SK-N-SH (cell line): ENCODE measurements at regions not wholly inside any gene's neighbourhood (a gene's known extent, or its start where the extent isn't known, plus 50 kb on each side); places are given as distances from the start of the nearest gene placed in this dataset.

ENCODE experiments used
- CTCF ChIA-PET: fragments of 300-600, 350-600 bp; formaldehyde crosslinking; extraction: SDS; loops from one replicate; lab custom pipeline; 2021; lab: Yijun Ruan, JAX
- POLR2A ChIA-PET: fragments of 350-600 bp; sonication (Branson Sonifier 250); formaldehyde crosslinking; extraction: SDS; loops from one replicate; lab custom pipeline; 2020; ENCODE audit warnings: antibody characterized with exemption, inconsistent platforms; lab: Yijun Ruan, JAX
- DNase-seq: peaks from one replicate; pipeline ENCODE4 v3.0.0; 2012
- H2AFZ ChIP-seq: fragments of 200-600 bp; sonication (generic); 2 replicates; pipeline ENCODE4 v1.8.1; 2016; ENCODE audit warnings: antibody characterized with exemption, mild to moderate bottlenecking, low read depth
- H3F3A ChIP-seq: fragments of 200-600 bp; sonication (generic); replicated peaks from 2 replicates; pipeline ENCODE3; 2016; ENCODE audit warnings: antibody characterized with exemption, mild to moderate bottlenecking; ENCODE audit not compliant: insufficient read depth
- H3K27ac ChIP-seq, 2 experiments: fragments of 200-500 bp in 1 of 2; fragments of 200-600 bp in 1 of 2; sonication (Bioruptor generic) in 1 of 2; sonication (generic), shearing (Covaris generic) in 1 of 2; 2 replicates each; pipeline versions ENCODE4 v1.5.1 to v1.6.1; 2014 to 2016; ENCODE audit warnings: low read depth in 2 of 2, inconsistent platforms in 1 of 2, low read length in 1 of 2, mild to moderate bottlenecking in 1 of 2, mixed read lengths in 1 of 2
- H3K27me3 ChIP-seq: fragments of 200-600 bp; sonication (generic), shearing (Covaris generic); 2 replicates; pipeline ENCODE4 v1.6.1; 2016; ENCODE audit warnings: mixed run types; ENCODE audit not compliant: insufficient read depth
- H3K36me3 ChIP-seq, 2 experiments: fragments of 200-500 bp in 1 of 2; fragments of 200-600 bp in 1 of 2; sonication (Bioruptor generic) in 1 of 2; sonication (generic) in 1 of 2; replicated peaks in 1 of 2; 2 replicates each; pipeline versions ENCODE3 to v1.5.1; 2014 to 2016; ENCODE audit warnings: low read length in 1 of 2, mild to moderate bottlenecking in 1 of 2; ENCODE audit not compliant: insufficient read depth in 2 of 2, control insufficient read depth in 1 of 2
- H3K4me1 ChIP-seq, 2 experiments: fragments of 200-500 bp in 1 of 2; fragments of 200-600 bp in 1 of 2; sonication (Bioruptor generic) in 1 of 2; sonication (generic), shearing (Covaris generic) in 1 of 2; 2 replicates each; pipeline versions ENCODE4 v1.5.1 to v1.6.1; 2014 to 2016; ENCODE audit warnings: low read depth in 1 of 2, low read length in 1 of 2, mixed run types in 1 of 2; ENCODE audit not compliant: insufficient read depth in 2 of 2, control insufficient read depth in 1 of 2
- H3K4me2 ChIP-seq: fragments of 200-600 bp; sonication (generic), shearing (Covaris generic); 2 replicates; pipeline ENCODE4 v1.6.1; 2017; ENCODE audit warnings: mixed run types
- H3K4me3 ChIP-seq, 2 experiments: fragments of 200-500 bp in 1 of 2; fragments of 200-600 bp in 1 of 2; sonication (Bioruptor generic) in 1 of 2; sonication (generic), shearing (Covaris generic) in 1 of 2; 2 replicates each; pipeline versions ENCODE4 v1.5.1 to v1.8.1; 2014 to 2016; ENCODE audit warnings: low read depth in 2 of 2, inconsistent platforms in 1 of 2, low read length in 1 of 2, mild to moderate bottlenecking in 1 of 2, mixed read lengths in 1 of 2, moderate library complexity in 1 of 2
- H3K79me2 ChIP-seq: fragments of 200-600 bp; sonication (generic); 2 replicates; pipeline ENCODE4 v1.8.1; 2017; ENCODE audit warnings: mild to moderate bottlenecking; ENCODE audit not compliant: insufficient read depth
- H3K9ac ChIP-seq: fragments of 200-600 bp; sonication (generic); 2 replicates; pipeline ENCODE4 v1.6.1; 2017; ENCODE audit warnings: mixed run types
- H3K9me2 ChIP-seq: fragments of 200-600 bp; sonication (generic); 2 replicates; pipeline ENCODE4 v1.6.1; 2017; ENCODE audit warnings: mixed run types
- H3K9me3 ChIP-seq: fragments of 200-600 bp; sonication (generic); 2 replicates; pipeline ENCODE4 v1.6.1; 2017; ENCODE audit warnings: mixed run types, mild to moderate bottlenecking, moderate library complexity
- H4K20me1 ChIP-seq: fragments of 200-600 bp; sonication (generic); 2 replicates; pipeline ENCODE4 v1.6.1; 2017; ENCODE audit warnings: mild to moderate bottlenecking, mixed run types; ENCODE audit not compliant: insufficient read depth
- ELF1 ChIP-seq: IDR thresholded peaks from 2 replicates; pipeline ENCODE4 v1.4.0; 2012
- EP300 ChIP-seq, 2 experiments: IDR thresholded peaks; 2 replicates each; pipeline versions ENCODE4 v1.4.0 to v1.6.1; 2012; ENCODE audit warnings: borderline replicate concordance in 1 of 2, low read depth in 1 of 2, low read length in 1 of 2
- EZH2phosphoT487 ChIP-seq: fragments of 200-600 bp; sonication (generic); IDR thresholded peaks from 2 replicates; pipeline ENCODE4 v1.6.1; 2017; ENCODE audit warnings: low read depth, mixed run types, mild to moderate bottlenecking, antibody characterized with exemption, moderate library complexity, borderline replicate concordance
- FOSL2 ChIP-seq: IDR thresholded peaks from 2 replicates; pipeline ENCODE4 v1.4.0; 2012; ENCODE audit warnings: low read depth, mild to moderate bottlenecking, moderate library complexity, borderline replicate concordance
- FOXM1 ChIP-seq: IDR thresholded peaks from 2 replicates; pipeline ENCODE4 v1.4.0; 2012; ENCODE audit warnings: low read depth, mild to moderate bottlenecking
- GABPA ChIP-seq: IDR thresholded peaks from 2 replicates; pipeline ENCODE4 v1.4.0; 2012; ENCODE audit warnings: low read depth, mild to moderate bottlenecking
- GATA2 ChIP-seq: sonication (generic); formaldehyde crosslinking; IDR thresholded peaks from 2 replicates; pipeline ENCODE4 v1.5.0; 2020; ENCODE audit warnings: mild to moderate bottlenecking, missing genetic modification reagents
- MEF2A ChIP-seq: IDR thresholded peaks from 2 replicates; pipeline ENCODE4 v1.4.0; 2012; ENCODE audit warnings: low read depth, borderline replicate concordance
- POLR2AphosphoS5 ChIP-seq: IDR thresholded peaks from 2 replicates; pipeline ENCODE4 v1.6.1; 2012; ENCODE audit warnings: low read depth, low read length
- RCOR1 ChIP-seq: fragments of 150-350 bp; IDR thresholded peaks from 2 replicates; pipeline ENCODE4 v1.6.1; 2017; ENCODE audit warnings: antibody characterized with exemption, low read length
- RXRA ChIP-seq: IDR thresholded peaks from 2 replicates; pipeline ENCODE4 v1.4.0; 2012; ENCODE audit warnings: low read depth, mild to moderate bottlenecking, borderline replicate concordance
- TAF1 ChIP-seq: IDR thresholded peaks from 2 replicates; pipeline ENCODE4 v1.6.1; 2012; ENCODE audit warnings: low read depth, mild to moderate bottlenecking, low read length, moderate library complexity, borderline replicate concordance
- TCF12 ChIP-seq: IDR thresholded peaks from 2 replicates; pipeline ENCODE4 v1.4.0; 2012
- YY1 ChIP-seq: IDR thresholded peaks from 2 replicates; pipeline ENCODE4 v1.4.0; 2012; ENCODE audit warnings: low read depth, mild to moderate bottlenecking
- WGBS: methylation state at CpG from one replicate; pipeline ENCODE4 v1.1.6; 2017; ENCODE audit warnings: low lambda C conversion rate; 5-methylcytosine and 5-hydroxymethylcytosine counted together
- TF ChIP-seq, protein P1 (sequence below): IDR thresholded peaks from 2 replicates; pipeline ENCODE4 v1.4.0; 2012; ENCODE audit warnings: low read depth
- TF ChIP-seq, protein P2 (sequence below): IDR thresholded peaks from 2 replicates; pipeline ENCODE4; 2012
- TF ChIP-seq, protein P3 (sequence below): fragments of 200-600 bp; sonication (generic); IDR thresholded peaks from 2 replicates; pipeline ENCODE4 v1.6.1; 2017; ENCODE audit warnings: antibody characterized with exemption, mild to moderate bottlenecking, moderate library complexity
- TF ChIP-seq, protein P4 (sequence below): fragments of 150-350 bp; IDR thresholded peaks from 2 replicates; pipeline ENCODE4 v1.6.1; 2016; ENCODE audit warnings: mild to moderate bottlenecking, low read depth, low read length
- TF ChIP-seq, protein P5 (sequence below): IDR thresholded peaks from 2 replicates; pipeline ENCODE4 v1.6.1; 2012; ENCODE audit warnings: mild to moderate bottlenecking, low read depth, low read length, moderate library complexity

DNA sequence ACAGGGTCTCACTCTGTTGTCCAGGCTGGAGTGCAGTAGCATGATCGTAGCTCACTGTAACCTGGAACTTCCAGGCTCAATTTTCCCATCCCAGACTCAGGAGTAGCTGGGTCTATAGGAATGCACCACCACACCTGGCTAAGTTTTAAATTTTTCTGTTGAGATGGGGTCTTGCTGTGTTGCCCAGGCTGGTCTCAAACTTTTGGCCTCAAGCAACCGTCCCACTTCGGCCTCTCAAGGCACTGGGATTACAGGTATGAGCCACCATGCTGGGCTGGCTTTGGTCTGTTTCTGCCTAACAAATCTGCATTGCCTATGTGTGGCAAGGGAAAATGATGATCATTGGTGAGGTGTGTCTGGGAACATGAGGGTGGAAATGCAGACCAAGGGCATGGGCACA, 59.3 kb upstream of the CLMP start:
- Histone ChIP-seq H3F3A (peaks cover 3% of the 10 kb centered on the region), H2AFZ (no peak overlapping the region), H3K27ac (no peak overlapping the region), H3K4me2 (no peak overlapping the region), H3K9ac (no peak overlapping the region), H4K20me1 (no peaks in the 10 kb centered on the region), H3K27me3 (no peaks in the 10 kb centered on the region), H3K4me3 (no peak overlapping the region), H3K4me1 (no peaks in the 10 kb centered on the region; a peak in 2 of 4 replicates), H3K9me3 (no peaks in the 10 kb centered on the region), H3K9me2 (no peaks in the 10 kb centered on the region), H3K36me3 (no peaks in the 10 kb centered on the region)
- POLR2A ChIA-PET: no interaction called here
- 95% methylated on average over 3 of the region's 3 CpGs for WGBS
- CTCF ChIA-PET: interaction anchor here (0.6 to 9.8 kb wide), 3 partner anchors 143 to 463 kb away, joined by 3 to 102 read pairs (median 13); no protein-coding TSS in a partner anchor
- TF ChIP-seq, protein P1, sequence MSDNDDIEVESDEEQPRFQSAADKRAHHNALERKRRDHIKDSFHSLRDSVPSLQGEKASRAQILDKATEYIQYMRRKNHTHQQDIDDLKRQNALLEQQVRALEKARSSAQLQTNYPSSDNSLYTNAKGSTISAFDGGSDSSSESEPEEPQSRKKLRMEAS: no peak
- TF ChIP-seq, protein P2, sequence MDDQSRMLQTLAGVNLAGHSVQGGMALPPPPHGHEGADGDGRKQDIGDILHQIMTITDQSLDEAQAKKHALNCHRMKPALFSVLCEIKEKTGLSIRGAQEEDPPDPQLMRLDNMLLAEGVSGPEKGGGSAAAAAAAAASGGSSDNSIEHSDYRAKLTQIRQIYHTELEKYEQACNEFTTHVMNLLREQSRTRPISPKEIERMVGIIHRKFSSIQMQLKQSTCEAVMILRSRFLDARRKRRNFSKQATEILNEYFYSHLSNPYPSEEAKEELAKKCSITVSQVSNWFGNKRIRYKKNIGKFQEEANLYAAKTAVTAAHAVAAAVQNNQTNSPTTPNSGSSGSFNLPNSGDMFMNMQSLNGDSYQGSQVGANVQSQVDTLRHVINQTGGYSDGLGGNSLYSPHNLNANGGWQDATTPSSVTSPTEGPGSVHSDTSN: no peak
- TF ChIP-seq TCF12 (no peak), TAF1 (no peak), EP300 (IDR thresholded peaks at IDR 0.05; ENCODE audit: borderline replicate concordance in 1 of 2, low read depth in 1 of 2, low read length in 1 of 2) (no peak), RCOR1 (no peak)
- TF ChIP-seq, all 33 proteins: peak for 0
- H3K79me2 ChIP-seq: no peaks in the 10 kb centered on the region
- no peak for DNase-seq

DNA sequence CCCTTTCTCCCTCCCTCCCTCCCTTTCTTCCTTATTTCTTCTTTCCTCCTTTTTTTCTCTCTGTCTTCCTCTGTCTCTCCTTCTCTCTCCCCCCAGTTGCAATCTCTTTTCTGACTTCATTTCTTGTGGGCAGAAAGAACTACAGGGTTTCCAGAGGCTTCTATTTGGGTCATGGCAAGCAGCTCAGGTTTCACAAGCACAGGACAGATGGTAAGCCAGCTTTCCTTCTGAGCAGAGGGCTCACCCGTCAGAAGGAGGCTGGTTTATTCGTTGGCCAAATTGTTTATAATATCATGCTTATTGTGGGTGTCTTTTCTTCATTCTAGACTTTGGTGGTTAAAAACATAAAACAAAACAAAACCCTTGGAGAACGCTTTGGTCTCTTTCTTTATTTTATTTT, 58.9 kb upstream of the CLMP start:
- POLR2A ChIA-PET: no interaction called here
- H4K20me1 ChIP-seq: no peaks in the 10 kb centered on the region
- TF ChIP-seq, protein P3, sequence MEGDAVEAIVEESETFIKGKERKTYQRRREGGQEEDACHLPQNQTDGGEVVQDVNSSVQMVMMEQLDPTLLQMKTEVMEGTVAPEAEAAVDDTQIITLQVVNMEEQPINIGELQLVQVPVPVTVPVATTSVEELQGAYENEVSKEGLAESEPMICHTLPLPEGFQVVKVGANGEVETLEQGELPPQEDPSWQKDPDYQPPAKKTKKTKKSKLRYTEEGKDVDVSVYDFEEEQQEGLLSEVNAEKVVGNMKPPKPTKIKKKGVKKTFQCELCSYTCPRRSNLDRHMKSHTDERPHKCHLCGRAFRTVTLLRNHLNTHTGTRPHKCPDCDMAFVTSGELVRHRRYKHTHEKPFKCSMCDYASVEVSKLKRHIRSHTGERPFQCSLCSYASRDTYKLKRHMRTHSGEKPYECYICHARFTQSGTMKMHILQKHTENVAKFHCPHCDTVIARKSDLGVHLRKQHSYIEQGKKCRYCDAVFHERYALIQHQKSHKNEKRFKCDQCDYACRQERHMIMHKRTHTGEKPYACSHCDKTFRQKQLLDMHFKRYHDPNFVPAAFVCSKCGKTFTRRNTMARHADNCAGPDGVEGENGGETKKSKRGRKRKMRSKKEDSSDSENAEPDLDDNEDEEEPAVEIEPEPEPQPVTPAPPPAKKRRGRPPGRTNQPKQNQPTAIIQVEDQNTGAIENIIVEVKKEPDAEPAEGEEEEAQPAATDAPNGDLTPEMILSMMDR: no peak
- TF ChIP-seq, protein P2: no peak
- TF ChIP-seq EZH2phosphoT487 (no peak), FOSL2 (no peak), MEF2A (no peak), FOXM1 (no peak), ELF1 (no peak), POLR2AphosphoS5 (no peak), GATA2 (CRISPR knock-in tag) (no peak), YY1 (no peak), RXRA (no peak), GABPA (no peak)
- TF ChIP-seq, protein P4, sequence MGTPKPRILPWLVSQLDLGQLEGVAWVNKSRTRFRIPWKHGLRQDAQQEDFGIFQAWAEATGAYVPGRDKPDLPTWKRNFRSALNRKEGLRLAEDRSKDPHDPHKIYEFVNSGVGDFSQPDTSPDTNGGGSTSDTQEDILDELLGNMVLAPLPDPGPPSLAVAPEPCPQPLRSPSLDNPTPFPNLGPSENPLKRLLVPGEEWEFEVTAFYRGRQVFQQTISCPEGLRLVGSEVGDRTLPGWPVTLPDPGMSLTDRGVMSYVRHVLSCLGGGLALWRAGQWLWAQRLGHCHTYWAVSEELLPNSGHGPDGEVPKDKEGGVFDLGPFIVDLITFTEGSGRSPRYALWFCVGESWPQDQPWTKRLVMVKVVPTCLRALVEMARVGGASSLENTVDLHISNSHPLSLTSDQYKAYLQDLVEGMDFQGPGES: no peak
- TF ChIP-seq, protein P5, sequence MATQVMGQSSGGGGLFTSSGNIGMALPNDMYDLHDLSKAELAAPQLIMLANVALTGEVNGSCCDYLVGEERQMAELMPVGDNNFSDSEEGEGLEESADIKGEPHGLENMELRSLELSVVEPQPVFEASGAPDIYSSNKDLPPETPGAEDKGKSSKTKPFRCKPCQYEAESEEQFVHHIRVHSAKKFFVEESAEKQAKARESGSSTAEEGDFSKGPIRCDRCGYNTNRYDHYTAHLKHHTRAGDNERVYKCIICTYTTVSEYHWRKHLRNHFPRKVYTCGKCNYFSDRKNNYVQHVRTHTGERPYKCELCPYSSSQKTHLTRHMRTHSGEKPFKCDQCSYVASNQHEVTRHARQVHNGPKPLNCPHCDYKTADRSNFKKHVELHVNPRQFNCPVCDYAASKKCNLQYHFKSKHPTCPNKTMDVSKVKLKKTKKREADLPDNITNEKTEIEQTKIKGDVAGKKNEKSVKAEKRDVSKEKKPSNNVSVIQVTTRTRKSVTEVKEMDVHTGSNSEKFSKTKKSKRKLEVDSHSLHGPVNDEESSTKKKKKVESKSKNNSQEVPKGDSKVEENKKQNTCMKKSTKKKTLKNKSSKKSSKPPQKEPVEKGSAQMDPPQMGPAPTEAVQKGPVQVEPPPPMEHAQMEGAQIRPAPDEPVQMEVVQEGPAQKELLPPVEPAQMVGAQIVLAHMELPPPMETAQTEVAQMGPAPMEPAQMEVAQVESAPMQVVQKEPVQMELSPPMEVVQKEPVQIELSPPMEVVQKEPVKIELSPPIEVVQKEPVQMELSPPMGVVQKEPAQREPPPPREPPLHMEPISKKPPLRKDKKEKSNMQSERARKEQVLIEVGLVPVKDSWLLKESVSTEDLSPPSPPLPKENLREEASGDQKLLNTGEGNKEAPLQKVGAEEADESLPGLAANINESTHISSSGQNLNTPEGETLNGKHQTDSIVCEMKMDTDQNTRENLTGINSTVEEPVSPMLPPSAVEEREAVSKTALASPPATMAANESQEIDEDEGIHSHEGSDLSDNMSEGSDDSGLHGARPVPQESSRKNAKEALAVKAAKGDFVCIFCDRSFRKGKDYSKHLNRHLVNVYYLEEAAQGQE: no peak
- TF ChIP-seq, protein P1: no peak
- H3K4me1 ChIP-seq: no peaks in the 10 kb centered on the region; a peak in 2 of 4 replicates
- no peaks in the 10 kb centered on the region for H3K79me2 ChIP-seq
- no peaks in the 10 kb centered on the region for H3K36me3 ChIP-seq
- no peak for DNase-seq
- H3K4me2 ChIP-seq: no peak overlapping the region
- no peak overlapping the region for H3K4me3 ChIP-seq
- H3K27ac ChIP-seq: no peak overlapping the region
- peaks cover 3% of the 10 kb centered on the region for H3F3A ChIP-seq
- H3K9me3 ChIP-seq: no peaks in the 10 kb centered on the region
- H3K9me2 ChIP-seq: no peaks in the 10 kb centered on the region
- H3K9ac ChIP-seq: no peak overlapping the region
- 89% methylated on average over 3 of the region's 3 CpGs for WGBS
- H2AFZ ChIP-seq: no peak overlapping the region
- CTCF ChIA-PET: interaction anchor here (0.6 to 11.4 kb wide), 4 partner anchors 7 to 463 kb away, joined by 3 to 126 read pairs (median 58); no protein-coding TSS in a partner anchor
- no peaks in the 10 kb centered on the region for H3K27me3 ChIP-seq
